C4-2B (cell line): ENCODE measurements at regions not wholly inside any gene's neighbourhood (a gene's known extent, or its start where the extent isn't known, plus 50 kb on each side); places are given as distances from the start of the nearest gene placed in this dataset.

Experiments used
- CTCF ChIP-seq: fragments of 450-650 bp; conservative IDR thresholded peaks from 2 replicates; pipeline ENCODE4 v1.5.1; 2017; ENCODE audit warnings: mild to moderate bottlenecking
- ZFX ChIP-seq: fragments of 450-650 bp; IDR thresholded peaks from 2 replicates; pipeline ENCODE4 v1.6.1; 2017

- no peak for TF ChIP-seq CTCF
- no peak for TF ChIP-seq ZFX
These were observed 84.0 kb upstream of the PALMD start for GRCh38 chr1:99561952-99562351.
